Left lung (tissue), 4 donors: ENCODE measurements at regions not wholly inside any gene's neighbourhood (a gene's known extent, or its start where the extent isn't known, plus 50 kb on each side); places are given as distances from the start of the nearest gene placed in this dataset.

Experiments used
- ATAC-seq: fragments of 200-7000 bp; cut with Tn5 transposase; one replicate; pipeline ENCODE4 v1.9.1; 2020; ENCODE audit warnings: moderate library complexity
- DNase-seq, 4 donors: peaks; one replicate each; pipeline ENCODE4 v3.0.0-alpha.2; 2013 to 2020
- H3K27ac ChIP-seq, 2 donors: fragments of 200-600 bp; sonication (generic) in 1 of 2; one replicate each; pipeline versions ENCODE4 v1.5.0 to v1.8.0; 2020 to 2021
- H3K27me3 ChIP-seq, 2 donors: fragments of 200-600 bp; sonication (generic) in 1 of 2; one replicate each; pipeline versions ENCODE4 v1.5.0 to v1.8.0; 2020 to 2021
- H3K36me3 ChIP-seq, 2 donors: fragments of 200-600 bp; sonication (generic) in 1 of 2; one replicate each; pipeline versions ENCODE4 v1.5.0 to v1.8.0; 2020 to 2021
- H3K4me1 ChIP-seq, 2 donors: fragments of 200-600 bp; one replicate each; pipeline ENCODE4 v1.8.0; 2021
- H3K4me3 ChIP-seq, 2 donors: fragments of 200-600 bp; sonication (generic) in 1 of 2; one replicate each; pipeline versions ENCODE4 v1.5.0 to v1.8.0; 2020 to 2021; ENCODE audit warnings: mild to moderate bottlenecking in 1 of 2
- H3K9me3 ChIP-seq, 2 donors: fragments of 200-600 bp; sonication (generic) in 1 of 2; one replicate each; pipeline versions ENCODE4 v1.5.0 to v1.8.0; 2020 to 2021
- intact Hi-C, 2 donors: fragments of 100-400 bp; cut with DNase I; formaldehyde crosslinking; loops; one replicate each; pipeline versions ENCODE4 v1.11.2 to v1.14.2; 2022
- TF ChIP-seq, protein P1 (sequence below), 2 donors: fragments of 200-600 bp; sonication (generic) in 1 of 2; IDR thresholded peaks; one replicate each; pipeline versions ENCODE4 v1.5.0 to v1.8.0; 2021; ENCODE audit warnings: antibody characterized with exemption in 2 of 2
- donor health status: DM: no; HTN: yes; CAD: no.
- donor health status: DM: no; HTN: no; CAD: no.

DNA sequence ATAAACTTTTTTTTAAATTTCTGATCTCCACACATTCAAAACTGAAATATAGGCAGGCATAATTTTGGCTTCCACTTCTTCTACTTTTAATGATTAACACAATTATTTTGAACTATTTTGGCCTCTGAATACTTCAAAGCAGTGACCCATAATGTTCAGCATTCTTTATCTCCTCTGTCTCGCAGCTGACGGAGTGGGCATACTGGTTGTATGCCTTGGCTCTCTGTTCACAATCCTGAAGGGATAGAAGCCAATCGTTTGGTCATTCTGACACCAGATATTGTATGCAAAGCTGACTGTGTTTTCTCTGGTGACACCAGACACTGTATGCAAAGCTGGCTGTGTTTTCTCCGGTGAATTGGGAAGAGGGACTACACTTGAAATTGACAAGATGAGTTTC lies 833.0 kb downstream of the EFNB2 start:
- Histone ChIP-seq H3K27ac (no peak overlapping the region), H3K4me3 (no peak overlapping the region), H3K9me3 (no peaks in the 10 kb centered on the region), H3K4me1 (no peaks in the 10 kb centered on the region), H3K36me3 (no peaks in the 10 kb centered on the region), H3K27me3 (no peaks in the 10 kb centered on the region)
- intact Hi-C loops: no loop called here
- TF ChIP-seq, protein P1, sequence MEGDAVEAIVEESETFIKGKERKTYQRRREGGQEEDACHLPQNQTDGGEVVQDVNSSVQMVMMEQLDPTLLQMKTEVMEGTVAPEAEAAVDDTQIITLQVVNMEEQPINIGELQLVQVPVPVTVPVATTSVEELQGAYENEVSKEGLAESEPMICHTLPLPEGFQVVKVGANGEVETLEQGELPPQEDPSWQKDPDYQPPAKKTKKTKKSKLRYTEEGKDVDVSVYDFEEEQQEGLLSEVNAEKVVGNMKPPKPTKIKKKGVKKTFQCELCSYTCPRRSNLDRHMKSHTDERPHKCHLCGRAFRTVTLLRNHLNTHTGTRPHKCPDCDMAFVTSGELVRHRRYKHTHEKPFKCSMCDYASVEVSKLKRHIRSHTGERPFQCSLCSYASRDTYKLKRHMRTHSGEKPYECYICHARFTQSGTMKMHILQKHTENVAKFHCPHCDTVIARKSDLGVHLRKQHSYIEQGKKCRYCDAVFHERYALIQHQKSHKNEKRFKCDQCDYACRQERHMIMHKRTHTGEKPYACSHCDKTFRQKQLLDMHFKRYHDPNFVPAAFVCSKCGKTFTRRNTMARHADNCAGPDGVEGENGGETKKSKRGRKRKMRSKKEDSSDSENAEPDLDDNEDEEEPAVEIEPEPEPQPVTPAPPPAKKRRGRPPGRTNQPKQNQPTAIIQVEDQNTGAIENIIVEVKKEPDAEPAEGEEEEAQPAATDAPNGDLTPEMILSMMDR (IDR thresholded peaks at IDR 0.05): no peak
- no peak for ATAC-seq
- no peak for DNase-seq

DNA sequence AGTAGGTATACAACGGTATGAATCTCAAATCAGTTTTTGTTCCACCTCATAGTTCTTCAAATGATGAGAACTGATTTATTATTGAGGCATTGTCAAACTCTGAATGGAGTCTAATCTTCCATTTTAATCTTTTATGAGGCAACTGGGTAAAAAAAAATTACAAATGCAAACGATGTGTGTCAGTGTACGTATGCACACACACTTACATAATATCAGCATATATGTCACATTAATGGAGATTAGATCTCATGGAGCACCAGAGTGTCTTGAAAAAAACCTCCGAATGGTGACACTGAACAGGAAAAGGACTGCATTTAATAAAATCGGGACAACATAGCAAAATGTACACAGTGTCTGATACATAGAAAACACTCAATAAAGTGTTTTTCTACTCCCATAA lies 842.7 kb downstream of the EFNB2 start:
- intact Hi-C loops: no loop called here
- ATAC-seq: no peak
- TF ChIP-seq, protein P1 (IDR thresholded peaks at IDR 0.05): no peak
- H3K27ac ChIP-seq: no peak overlapping the region
- no peak overlapping the region for H3K4me3 ChIP-seq
- no peaks in the 10 kb centered on the region for H3K4me1 ChIP-seq
- H3K9me3 ChIP-seq: peaks cover 0 to 3% of the 10 kb centered on the region in 2 donors
- H3K27me3 ChIP-seq: no peaks in the 10 kb centered on the region
- DNase-seq: no peak
- no peaks in the 10 kb centered on the region for H3K36me3 ChIP-seq

DNA sequence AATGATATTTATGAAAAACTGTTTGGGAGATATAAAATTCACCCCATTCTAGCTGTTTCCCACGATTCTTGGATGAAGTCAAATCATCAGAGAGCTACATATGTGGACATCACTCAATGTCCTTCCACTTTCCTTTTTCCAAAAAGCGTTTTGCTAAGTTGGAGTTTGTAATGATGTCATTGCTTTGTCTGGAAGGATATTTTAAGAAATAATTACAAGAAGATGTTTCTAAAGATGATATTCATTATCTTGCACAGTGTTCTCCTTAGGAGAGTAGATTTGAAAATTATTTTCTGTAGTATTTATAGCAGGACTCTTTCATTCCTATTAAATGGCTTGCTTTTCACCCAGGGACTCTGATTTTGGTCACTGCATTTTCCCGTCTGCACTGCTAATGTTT lies 851.2 kb downstream of the EFNB2 start:
- TF ChIP-seq, protein P1 (IDR thresholded peaks at IDR 0.05): no peak

DNA sequence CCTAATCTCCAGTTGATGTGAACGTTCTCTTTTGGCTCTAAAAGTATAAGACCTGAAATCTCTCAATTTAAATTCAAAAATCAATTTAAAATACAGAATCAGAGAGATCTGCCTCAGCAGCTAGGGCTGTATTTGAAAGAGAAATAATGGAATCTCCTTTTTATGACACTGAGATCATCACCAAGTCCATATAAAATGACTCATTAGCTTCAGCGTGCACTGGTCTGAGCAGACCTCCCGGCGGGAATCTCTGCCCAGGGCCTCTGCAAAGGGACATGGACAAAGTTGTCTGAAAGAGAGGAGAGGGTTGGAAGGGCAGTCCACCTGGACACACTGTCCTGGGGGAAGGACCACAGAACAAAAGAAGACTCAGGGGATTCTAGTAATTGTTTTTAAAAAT lies 855.6 kb downstream of the EFNB2 start:
- intact Hi-C loops: no loop called here
- TF ChIP-seq, protein P1 (IDR thresholded peaks at IDR 0.05): no peak
- no peaks in the 10 kb centered on the region for H3K27me3 ChIP-seq
- no peaks in the 10 kb centered on the region for H3K36me3 ChIP-seq
- ATAC-seq (no peak), DNase-seq (no peak)
- H3K4me1 ChIP-seq: no peaks in the 10 kb centered on the region
- no peak overlapping the region for H3K27ac ChIP-seq
- no peaks in the 10 kb centered on the region for H3K9me3 ChIP-seq
- H3K4me3 ChIP-seq: no peak overlapping the region

More for the DNA sequence above, 851.2 kb downstream of the EFNB2 start:
- intact Hi-C loops: no loop called here
- no peaks in the 10 kb centered on the region for H3K36me3 ChIP-seq
- ATAC-seq (no peak), DNase-seq (no peak)
- H3K4me3 ChIP-seq: no peak overlapping the region
- H3K27me3 ChIP-seq: no peaks in the 10 kb centered on the region
- H3K4me1 ChIP-seq: no peaks in the 10 kb centered on the region
- H3K27ac ChIP-seq: no peak overlapping the region
- no peaks in the 10 kb centered on the region for H3K9me3 ChIP-seq

DNA sequence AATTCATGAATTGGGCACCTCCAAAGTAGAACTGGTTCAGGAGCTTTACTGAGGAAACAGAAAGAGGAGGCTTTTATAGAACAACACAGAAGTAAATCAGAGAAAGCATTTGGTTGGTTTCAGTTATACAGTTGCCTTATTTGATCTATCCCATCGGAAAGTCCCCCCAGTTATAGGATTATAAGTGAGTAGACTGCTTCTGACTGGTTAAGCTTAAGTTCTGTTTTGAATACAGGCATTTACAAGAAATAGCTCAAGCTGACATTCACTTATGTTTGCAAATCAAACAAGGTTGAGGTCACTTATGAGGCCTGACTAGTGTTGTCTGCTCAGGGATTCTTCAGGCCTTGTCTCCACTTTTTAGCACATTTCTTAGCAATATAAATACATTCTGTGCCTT lies 857.4 kb downstream of the EFNB2 start:
- Histone ChIP-seq H3K27ac (no peak overlapping the region), H3K36me3 (no peaks in the 10 kb centered on the region), H3K9me3 (no peaks in the 10 kb centered on the region), H3K27me3 (no peaks in the 10 kb centered on the region), H3K4me1 (no peaks in the 10 kb centered on the region), H3K4me3 (no peak overlapping the region)
- TF ChIP-seq, protein P1 (IDR thresholded peaks at IDR 0.05): no peak
- ATAC-seq: peak; percentile 21
- no peak for DNase-seq
- intact Hi-C loops: no loop called here
